ENCODE measurements at regions not wholly inside any gene's neighbourhood (a gene's known extent, or its start where the extent isn't known, plus 50 kb on each side); places are given as distances from the start of the nearest gene placed in this dataset.
A peak's percentile ranks its signal among the peaks of the same experiment; 100 is the strongest.

- TF ChIP-seq PTBP1 (IDR thresholded peaks at IDR 0.05; ENCODE audit: low read depth, low read length, poor library complexity, severe bottlenecking) = no peak
- peak; percentile 58 for TF ChIP-seq CTCF (CRISPR knock-in tag; IDR thresholded peaks at IDR 0.05)
- TF ChIP-seq SSRP1 (CRISPR knock-in tag; IDR thresholded peaks at IDR 0.05) = no peak
These were observed 71.7 kb upstream of the BCOR start (continued) for GRCh38 chrX:40169193-40170101.

- BruUV-seq (replicated peaks) = no TSS peak
- Histone ChIP-seq H3K36me3 (replicated peaks in 1 of 2; ENCODE audit: control insufficient read depth in 1 of 2, insufficient read depth in 2 of 2, low read length in 2 of 2) (no peaks in the 10 kb centered on the region), H3K4me3 (replicated peaks in 1 of 3; ENCODE audit: insufficient read depth in 1 of 3, low read depth in 2 of 3, low read length in 3 of 3) (no peak overlapping the region), H3K4me1 (ENCODE audit: insufficient read depth, low read length) (peaks cover 89% of the 10 kb centered on the region), H3K27ac (ENCODE audit: extremely low read length, insufficient read depth, low read length) (peak overlapping the region; percentile 67), H2AFZ (ENCODE audit: low read length) (no peak overlapping the region), H3K9me3 (ENCODE audit: low read length) (no peaks in the 10 kb centered on the region), H3K79me2 (ENCODE audit: insufficient read depth, low read length) (peaks cover 7% of the 10 kb centered on the region), H4K20me1 (ENCODE audit: insufficient read depth, low read length) (no peaks in the 10 kb centered on the region), H3K27me3 (ENCODE audit: control insufficient read depth in 1 of 2, insufficient read depth in 2 of 2, low read length in 2 of 2) (no peaks in the 10 kb centered on the region), H3K4me2 (ENCODE audit: low read depth, low read length) (peak overlapping the region; percentile 76; the same call in 1 of the 2 replicates), H3K9ac (ENCODE audit: insufficient read depth, low read depth, low read length) (no peak overlapping the region)
- 91% methylated on average over 10 of the region's 39 CpGs for WGBS (ENCODE audit: low lambda C conversion rate)
- DNase-seq (ENCODE audit: low spot score) (no peak), ATAC-seq (no peak), FAIRE-seq (no peak)
- intact Hi-C loops (cut with micrococcal nuclease; ENCODE audit: unreplicated experiment) = no loop called here
- in situ Hi-C loops (cut with HindIII; ENCODE audit: extremely low pct_ligation_motif_present, low pct_unique_long_range_greater_than_20kb) = no loop called here
- CTCF ChIA-PET (ENCODE audit: low intra/inter-chr PET ratio, low total read pairs) = no interaction called here
- POLR2A ChIA-PET = interaction anchor here (0.9 to 2.7 kb wide), 6 partner anchors 8 to 155 kb away, joined by 4 to 22 read pairs (median 6); no protein-coding TSS in a partner anchor
- TF ChIP-seq ZNF160 (CRISPR knock-in tag; IDR thresholded peaks at IDR 0.05) (no peak), SRY (CRISPR knock-in tag; IDR thresholded peaks at IDR 0.05) (no peak), ZNF143 (CRISPR knock-in tag; IDR thresholded peaks at IDR 0.05) (no peak), AKNA (CRISPR knock-in tag; IDR thresholded peaks at IDR 0.05; ENCODE audit: borderline replicate concordance) (no peak), ZNF841 (CRISPR knock-in tag; IDR thresholded peaks at IDR 0.05; ENCODE audit: borderline replicate concordance) (no peak), KDM6A (CRISPR knock-in tag; IDR thresholded peaks at IDR 0.05; ENCODE audit: low read depth) (no peak), YEATS2 (CRISPR knock-in tag; IDR thresholded peaks at IDR 0.05; ENCODE audit: borderline replicate concordance) (no peak), ZNF576 (CRISPR knock-in tag; IDR thresholded peaks at IDR 0.05) (no peak), NFKB2 (CRISPR knock-in tag; IDR thresholded peaks at IDR 0.05; ENCODE audit: borderline replicate concordance) (no peak), MTERF4 (CRISPR knock-in tag; IDR thresholded peaks at IDR 0.05) (no peak), HCFC1 (IDR thresholded peaks at IDR 0.05; ENCODE audit: low read depth, low read length) (no peak), EED (CRISPR knock-in tag; IDR thresholded peaks at IDR 0.05) (no peak)
These were observed 70.8 kb upstream of the BCOR start for GRCh38 chrX:40168480-40169011.

Measured in HepG2 (cell line).